ENCODE measurements at regions not wholly inside any gene's neighbourhood (a gene's known extent, or its start where the extent isn't known, plus 50 kb on each side); places are given as distances from the start of the nearest gene placed in this dataset.

DNA sequence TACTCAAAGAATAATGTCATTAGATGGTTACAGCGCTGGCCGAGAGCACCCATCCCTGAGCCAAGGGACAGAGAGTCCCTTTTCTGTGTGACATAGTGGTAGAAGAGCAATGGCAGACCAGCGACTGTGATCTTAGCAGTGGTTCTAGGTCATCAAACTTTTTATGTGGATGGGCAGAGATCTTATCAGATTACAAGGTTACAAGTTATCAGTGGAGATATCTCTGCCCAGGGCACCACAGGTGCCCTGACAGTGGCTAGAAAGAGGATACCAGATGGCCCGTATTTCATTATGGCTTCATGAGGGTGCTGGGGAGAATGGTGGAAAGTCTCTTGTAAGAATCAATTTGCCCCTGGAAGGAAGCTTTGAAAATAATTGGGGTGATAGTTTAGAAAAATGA, 62.7 kb downstream of the CYCS start:
- TF ChIP-seq, protein P1, sequence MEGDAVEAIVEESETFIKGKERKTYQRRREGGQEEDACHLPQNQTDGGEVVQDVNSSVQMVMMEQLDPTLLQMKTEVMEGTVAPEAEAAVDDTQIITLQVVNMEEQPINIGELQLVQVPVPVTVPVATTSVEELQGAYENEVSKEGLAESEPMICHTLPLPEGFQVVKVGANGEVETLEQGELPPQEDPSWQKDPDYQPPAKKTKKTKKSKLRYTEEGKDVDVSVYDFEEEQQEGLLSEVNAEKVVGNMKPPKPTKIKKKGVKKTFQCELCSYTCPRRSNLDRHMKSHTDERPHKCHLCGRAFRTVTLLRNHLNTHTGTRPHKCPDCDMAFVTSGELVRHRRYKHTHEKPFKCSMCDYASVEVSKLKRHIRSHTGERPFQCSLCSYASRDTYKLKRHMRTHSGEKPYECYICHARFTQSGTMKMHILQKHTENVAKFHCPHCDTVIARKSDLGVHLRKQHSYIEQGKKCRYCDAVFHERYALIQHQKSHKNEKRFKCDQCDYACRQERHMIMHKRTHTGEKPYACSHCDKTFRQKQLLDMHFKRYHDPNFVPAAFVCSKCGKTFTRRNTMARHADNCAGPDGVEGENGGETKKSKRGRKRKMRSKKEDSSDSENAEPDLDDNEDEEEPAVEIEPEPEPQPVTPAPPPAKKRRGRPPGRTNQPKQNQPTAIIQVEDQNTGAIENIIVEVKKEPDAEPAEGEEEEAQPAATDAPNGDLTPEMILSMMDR (conservative IDR thresholded peaks at IDR 0.05; ENCODE audit: low read depth, low read length): no peak
- TF ChIP-seq EZH2phosphoT487 (IDR thresholded peaks at IDR 0.05; ENCODE audit: borderline replicate concordance, low read length): no peak
- TF ChIP-seq EZH2 (IDR thresholded peaks at IDR 0.05; ENCODE audit: low read length, unreplicated experiment): no peak

Measured in PC-3 (cell line).